HEK293 (cell line): ENCODE measurements at regions not wholly inside any gene's neighbourhood (a gene's known extent, or its start where the extent isn't known, plus 50 kb on each side); places are given as distances from the start of the nearest gene placed in this dataset.

Experiments used
- CTCF ChIA-PET: fragments of 350-600 bp; formaldehyde crosslinking; extraction: SDS; loops from one replicate; lab custom pipeline; 2021; ENCODE audit warnings: antibody characterized with exemption; lab: Yijun Ruan, JAX
- POLR2A ChIA-PET: fragments of 300-600 bp; formaldehyde crosslinking; extraction: SDS; loops from one replicate; lab custom pipeline; 2020; ENCODE audit warnings: antibody characterized with exemption, inconsistent platforms; lab: Yijun Ruan, JAX
- H3K27ac ChIP-seq: fragments of 200-500 bp; sonication (Bioruptor generic); 2 replicates; pipeline ENCODE4 v1.5.1; 2014; ENCODE audit warnings: low read depth, low read length, control low read depth, inconsistent platforms; ENCODE audit errors: extremely low read depth
- H3K36me3 ChIP-seq, 2 experiments: fragments of 200-500 bp in 1 of 2; sonication (Bioruptor generic) in 1 of 2; 1 replicate in 1 of 2; 2 replicates in 1 of 2; pipeline ENCODE4 v1.5.1; 2014 to 2017; ENCODE audit warnings: inconsistent platforms in 2 of 2, low read length in 2 of 2; ENCODE audit not compliant: control insufficient read depth in 2 of 2, insufficient read depth in 1 of 2
- H3K4me1 ChIP-seq: fragments of 200-500 bp; sonication (Bioruptor generic); 2 replicates; pipeline ENCODE4 v1.5.1; 2014; ENCODE audit warnings: mild to moderate bottlenecking, low read length, inconsistent platforms; ENCODE audit not compliant: control insufficient read depth, insufficient read depth
- H3K4me3 ChIP-seq: 2 replicates; pipeline ENCODE4 v1.5.1; 2011; ENCODE audit warnings: low read depth, mild to moderate bottlenecking, control low read depth, low read length, moderate library complexity
- H3K9me3 ChIP-seq: fragments of 200-500 bp; sonication (Bioruptor generic); 2 replicates; pipeline ENCODE4 v1.5.1; 2014; ENCODE audit warnings: low read depth, low read length, inconsistent platforms; ENCODE audit not compliant: control insufficient read depth, insufficient read depth
- EGR2 ChIP-seq: fragments of 450-650 bp; formaldehyde crosslinking; IDR thresholded peaks from 2 replicates; pipeline ENCODE4 v1.5.1; 2016; ENCODE audit warnings: low read depth, missing biosample characterization, missing genetic modification characterization
- GLIS1 ChIP-seq: fragments of 450-650 bp; formaldehyde crosslinking; IDR thresholded peaks from 2 replicates; pipeline ENCODE4 v1.5.1; 2016; ENCODE audit warnings: missing biosample characterization, missing genetic modification characterization
- GLIS2 ChIP-seq: fragments of 450-650 bp; formaldehyde crosslinking; IDR thresholded peaks from 2 replicates; pipeline ENCODE4 v1.5.1; 2016; ENCODE audit warnings: missing biosample characterization, missing genetic modification characterization
- SCRT2 ChIP-seq: fragments of 450-650 bp; formaldehyde crosslinking; IDR thresholded peaks from 2 replicates; pipeline ENCODE4 v1.5.1; 2016; ENCODE audit warnings: missing biosample characterization, missing genetic modification characterization
- ZFHX2 ChIP-seq: fragments of 450-650 bp; formaldehyde crosslinking; conservative IDR thresholded peaks from 2 replicates; pipeline ENCODE4 v1.5.1; 2016; ENCODE audit warnings: missing biosample characterization, missing genetic modification characterization
- ZIC2 ChIP-seq: fragments of 450-650 bp; formaldehyde crosslinking; IDR thresholded peaks from 2 replicates; pipeline ENCODE4 v1.5.1; 2016; ENCODE audit warnings: missing biosample characterization, missing genetic modification characterization
- ZNF366 ChIP-seq: fragments of 450-650 bp; formaldehyde crosslinking; conservative IDR thresholded peaks from 2 replicates; pipeline ENCODE4 v1.5.1; 2016; ENCODE audit warnings: missing biosample characterization, missing genetic modification characterization
- ZNF416 ChIP-seq: fragments of 450-650 bp; formaldehyde crosslinking; IDR thresholded peaks from 2 replicates; pipeline ENCODE4 v1.5.1; 2016; ENCODE audit warnings: missing biosample characterization, missing genetic modification characterization
- ZNF521 ChIP-seq: fragments of 450-650 bp; formaldehyde crosslinking; IDR thresholded peaks from 2 replicates; pipeline ENCODE4 v1.5.1; 2017; ENCODE audit warnings: missing biosample characterization, mild to moderate bottlenecking, missing genetic modification characterization
- ZNF530 ChIP-seq: fragments of 450-650 bp; formaldehyde crosslinking; IDR thresholded peaks from 2 replicates; pipeline ENCODE4 v1.5.1; 2016; ENCODE audit warnings: low read depth, missing biosample characterization, missing genetic modification characterization
- ZNF585B ChIP-seq: fragments of 450-650 bp; formaldehyde crosslinking; IDR thresholded peaks from 2 replicates; pipeline ENCODE4 v1.5.1; 2016; ENCODE audit warnings: missing biosample characterization, missing genetic modification characterization

DNA sequence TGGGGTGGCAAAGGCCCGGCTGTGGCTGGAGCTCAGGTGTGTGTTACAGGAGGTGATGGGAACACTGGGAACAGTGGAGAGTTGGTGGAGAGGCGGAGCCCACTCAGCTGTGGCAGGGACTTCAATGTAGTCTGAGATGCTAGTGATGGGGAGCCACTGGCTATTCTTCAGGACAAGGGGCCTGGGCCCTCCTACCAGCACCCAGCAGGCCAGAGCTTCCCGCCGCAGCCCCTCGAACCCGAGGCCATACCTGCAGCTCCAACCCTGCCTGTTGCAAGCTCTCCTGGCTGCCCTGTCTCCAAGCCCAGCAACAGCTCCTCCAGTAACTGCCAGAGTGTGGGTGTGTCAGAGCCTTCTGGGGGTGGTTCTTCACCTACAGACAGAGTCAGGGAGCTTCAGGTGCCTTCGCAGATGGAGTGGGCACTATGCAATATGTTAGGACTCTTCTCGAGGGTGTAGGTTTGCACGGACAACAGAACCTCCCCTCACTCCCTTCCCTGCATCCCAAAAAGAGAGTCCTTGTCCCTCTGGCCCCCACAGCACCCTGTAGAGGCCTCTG, 146.2 kb upstream of the MLN start:
- H3K9me3 ChIP-seq = no peaks in the 10 kb centered on the region
- ChIA-PET CTCF (interaction anchor here (0.5 to 1.7 kb wide), 7 partner anchors 9 to 1332 kb away, joined by 3 to 11 read pairs (median 3); partner anchors contain the start of gene IP6K3), POLR2A (interaction anchor here (0.5 to 0.6 kb wide), 2 partner anchors 24 to 1355 kb away, joined by 3 to 4 read pairs; no protein-coding TSS in a partner anchor)
- H3K36me3 ChIP-seq = no peaks in the 10 kb centered on the region
- H3K27ac ChIP-seq = no peak overlapping the region
- TF ChIP-seq ZNF366 (tag by site-specific recombination) = no peak
- peak; percentile 59 for TF ChIP-seq ZFHX2 (tag by site-specific recombination)
- peak; percentile 66; the same call in 1 of the 2 replicates for TF ChIP-seq EGR2 (tag by site-specific recombination)
- no peak for TF ChIP-seq ZNF530
- no peaks in the 10 kb centered on the region for H3K4me1 ChIP-seq
- H3K4me3 ChIP-seq = no peak overlapping the region

DNA sequence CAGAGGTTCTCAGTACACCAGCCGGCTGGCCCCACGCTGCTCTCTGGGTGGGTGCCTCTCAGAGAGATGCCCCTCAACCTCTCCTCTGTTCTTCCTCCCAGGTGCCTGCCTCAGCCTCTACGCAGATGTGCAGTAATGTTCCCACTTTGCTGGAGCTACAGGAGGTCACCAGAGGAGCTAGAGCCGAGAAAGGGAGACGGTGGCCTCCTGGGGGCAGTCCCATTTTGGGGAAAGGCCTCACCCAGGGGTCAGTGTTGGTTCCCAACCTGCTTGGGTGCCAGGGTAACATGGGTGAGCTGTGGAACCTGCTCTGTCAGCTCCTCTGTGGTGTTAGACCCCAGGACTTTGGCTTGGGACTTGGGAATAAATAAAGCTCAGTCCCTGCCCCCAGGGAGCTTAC, 145.3 kb upstream of the MLN start:
- CTCF ChIA-PET = interaction anchor here (0.5 to 1.7 kb wide), 8 partner anchors 10 to 1332 kb away, joined by 3 to 11 read pairs (median 3); partner anchors contain the start of gene IP6K3
- no peaks in the 10 kb centered on the region for H3K36me3 ChIP-seq
- H3K4me3 ChIP-seq = no peak overlapping the region
- no peak overlapping the region for H3K27ac ChIP-seq
- POLR2A ChIA-PET = interaction anchor here (0.5 to 0.6 kb wide), 2 partner anchors 24 to 1356 kb away, joined by 3 to 4 read pairs; no protein-coding TSS in a partner anchor
- H3K9me3 ChIP-seq = no peaks in the 10 kb centered on the region
- TF ChIP-seq ZIC2 (tag by site-specific recombination) (0 out of 2 replicates have a peak, but pooled peaks have one; percentile 7), GLIS2 (tag by site-specific recombination) (no peak)
- no peaks in the 10 kb centered on the region for H3K4me1 ChIP-seq

- Histone ChIP-seq H3K9me3 (no peaks in the 10 kb centered on the region), H3K4me1 (no peaks in the 10 kb centered on the region), H3K27ac (no peak overlapping the region), H3K36me3 (no peaks in the 10 kb centered on the region), H3K4me3 (no peak overlapping the region)
- TF ChIP-seq SCRT2 (peak; percentile 93), ZNF585B (tag by site-specific recombination) (no peak)
- POLR2A ChIA-PET = no interaction called here
- CTCF ChIA-PET = interaction anchor here (0.6 to 1.7 kb wide), 7 partner anchors 11 to 368 kb away, joined by 3 to 11 read pairs (median 5); partner anchors contain the start of gene BAK1
Observed at GRCh38 chr6:33947916-33948594, 144.3 kb upstream of the MLN start.

DNA sequence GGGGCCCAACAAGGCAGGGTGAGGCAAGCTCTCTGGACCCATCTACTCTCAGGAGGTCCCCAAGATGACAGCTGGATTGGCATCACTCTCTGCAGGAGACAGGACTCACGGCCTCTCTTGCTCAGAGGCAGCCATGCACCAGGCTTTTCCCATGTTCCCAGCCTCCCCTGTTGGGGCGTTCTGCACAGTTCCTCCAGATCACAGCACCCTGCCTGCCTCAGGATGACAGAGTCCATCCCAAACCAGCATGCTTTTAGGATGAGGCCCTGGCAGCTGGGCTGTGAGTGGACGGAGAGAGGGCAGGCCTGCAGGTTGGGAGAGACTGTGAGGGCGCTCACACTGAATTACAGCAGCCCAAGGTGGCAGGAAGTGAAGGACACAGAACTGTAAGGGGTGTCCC, 143.2 kb upstream of the MLN start:
- TF ChIP-seq ZIC2 (tag by site-specific recombination) (peak; percentile 37; the same call in 1 of the 2 replicates), GLIS1 (tag by site-specific recombination) (0 out of 2 replicates have a peak, but pooled peaks have one; percentile 55), SCRT2 (no peak)
- POLR2A ChIA-PET = no interaction called here
- Histone ChIP-seq H3K4me3 (no peak overlapping the region), H3K36me3 (no peaks in the 10 kb centered on the region), H3K4me1 (no peaks in the 10 kb centered on the region), H3K9me3 (no peaks in the 10 kb centered on the region), H3K27ac (no peak overlapping the region)
- CTCF ChIA-PET = interaction anchor here (1.1 to 1.2 kb wide), 2 partner anchors 12 to 367 kb away, joined by 5 to 6 read pairs; partner anchors contain the start of gene BAK1

DNA sequence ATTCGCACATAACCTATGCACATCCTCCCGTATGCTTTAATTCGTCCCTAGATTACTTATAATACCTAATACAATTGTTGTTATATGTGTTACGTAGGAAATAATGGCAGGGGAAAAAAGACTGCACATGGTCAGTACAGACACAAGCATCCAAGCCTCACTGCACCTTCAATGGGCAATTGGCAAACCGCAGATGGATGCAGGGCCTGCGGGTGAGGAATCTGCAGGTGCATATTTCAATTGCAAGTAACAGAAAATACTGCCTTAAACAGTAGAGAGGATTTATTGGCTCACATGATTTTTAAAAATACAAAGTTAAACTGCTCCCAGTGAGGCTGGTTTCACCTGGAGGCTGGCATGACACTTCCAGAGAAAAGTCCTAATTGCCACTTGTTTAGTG, 142.1 kb upstream of the MLN start:
- Histone ChIP-seq H3K4me3 (no peak overlapping the region), H3K9me3 (no peaks in the 10 kb centered on the region), H3K4me1 (no peaks in the 10 kb centered on the region), H3K36me3 (no peaks in the 10 kb centered on the region), H3K27ac (no peak overlapping the region)
- CTCF ChIA-PET = interaction anchor here (1.7 kb wide), 1 partner anchor 14 kb away, joined by 8 read pairs; no protein-coding TSS in a partner anchor
- no peak for TF ChIP-seq ZNF416 (tag by site-specific recombination)
- TF ChIP-seq ZNF521 (tag by site-specific recombination) = no peak
- POLR2A ChIA-PET = no interaction called here
